GM18867 (cell line): ENCODE measurements at regions not wholly inside any gene's neighbourhood (a gene's known extent, or its start where the extent isn't known, plus 50 kb on each side); places are given as distances from the start of the nearest gene placed in this dataset.

Source experiments
- ATAC-seq: cut with Tn5 transposase; IDR thresholded peaks from one replicate; pipeline ENCODE4 v1.9.1; 2021; ENCODE audit warnings: mild to moderate bottlenecking, moderate library complexity; ENCODE audit not compliant: unreplicated experiment

GRCh38 chr12:89947437-89948270 is 239.0 kb upstream of the ATP2B1 start:
- no peak for ATAC-seq

- ATAC-seq: no peak
These were observed 238.0 kb upstream of the ATP2B1 start for GRCh38 chr12:89946518-89947135.

GRCh38 chr12:89945123-89945522 is 236.5 kb upstream of the ATP2B1 start:
- ATAC-seq: no peak

GRCh38 chr12:89943463-89943862 is 234.8 kb upstream of the ATP2B1 start:
- ATAC-seq: no peak

- ATAC-seq: no peak
These were observed 232.8 kb upstream of the ATP2B1 start for GRCh38 chr12:89941436-89941835.

GRCh38 chr12:89939522-89940215 is 231.0 kb upstream of the ATP2B1 start:
- no peak for ATAC-seq

- ATAC-seq: no peak
These were observed 228.0 kb upstream of the ATP2B1 start for GRCh38 chr12:89936631-89937030.

GRCh38 chr12:89935850-89936249 is 227.2 kb upstream of the ATP2B1 start:
- peak; percentile 81 for ATAC-seq

- no peak for ATAC-seq
These were observed 225.3 kb upstream of the ATP2B1 start for GRCh38 chr12:89933911-89934310.

- no peak for ATAC-seq
These were observed 224.3 kb upstream of the ATP2B1 start for GRCh38 chr12:89932954-89933353.

- ATAC-seq: peak; percentile 45
These were observed 219.8 kb upstream of the ATP2B1 start for GRCh38 chr12:89928467-89928866.

GRCh38 chr12:89927226-89927698 is 218.6 kb upstream of the ATP2B1 start:
- ATAC-seq: peak; percentile 96

- no peak for ATAC-seq
These were observed 215.6 kb upstream of the ATP2B1 start for GRCh38 chr12:89924191-89924590.

- no peak for ATAC-seq
These were observed 214.5 kb upstream of the ATP2B1 start for GRCh38 chr12:89923091-89923490.

GRCh38 chr12:89920866-89921265 is 212.2 kb upstream of the ATP2B1 start:
- no peak for ATAC-seq

GRCh38 chr12:89919241-89919906 is 210.7 kb upstream of the ATP2B1 start:
- ATAC-seq: no peak

GRCh38 chr12:89918172-89918846 is 209.7 kb upstream of the ATP2B1 start:
- no peak for ATAC-seq

GRCh38 chr12:89909753-89910152 is 201.1 kb upstream of the ATP2B1 start:
- ATAC-seq: no peak

GRCh38 chr12:89907659-89908058 is 199.0 kb upstream of the ATP2B1 start:
- ATAC-seq: no peak

GRCh38 chr12:89906824-89907223 is 198.2 kb upstream of the ATP2B1 start:
- ATAC-seq: no peak

GRCh38 chr12:89906178-89906577 is 197.5 kb upstream of the ATP2B1 start:
- ATAC-seq: no peak
